HEK293 (cell line): ENCODE measurements at regions not wholly inside any gene's neighbourhood (a gene's known extent, or its start where the extent isn't known, plus 50 kb on each side); places are given as distances from the start of the nearest gene placed in this dataset.

Experiments
- CTCF ChIA-PET: fragments of 350-600 bp; formaldehyde crosslinking; extraction: SDS; loops from one replicate; lab custom pipeline; 2021; ENCODE audit warnings: antibody characterized with exemption; lab: Yijun Ruan, JAX
- POLR2A ChIA-PET: fragments of 300-600 bp; formaldehyde crosslinking; extraction: SDS; loops from one replicate; lab custom pipeline; 2020; ENCODE audit warnings: antibody characterized with exemption, inconsistent platforms; lab: Yijun Ruan, JAX
- H3K27ac ChIP-seq: fragments of 200-500 bp; sonication (Bioruptor generic); 2 replicates; pipeline ENCODE4 v1.5.1; 2014; ENCODE audit warnings: low read depth, low read length, control low read depth, inconsistent platforms; ENCODE audit errors: extremely low read depth
- H3K36me3 ChIP-seq, 2 experiments: fragments of 200-500 bp in 1 of 2; sonication (Bioruptor generic) in 1 of 2; 1 replicate in 1 of 2; 2 replicates in 1 of 2; pipeline ENCODE4 v1.5.1; 2014 to 2017; ENCODE audit warnings: inconsistent platforms in 2 of 2, low read length in 2 of 2; ENCODE audit not compliant: control insufficient read depth in 2 of 2, insufficient read depth in 1 of 2
- H3K4me1 ChIP-seq: fragments of 200-500 bp; sonication (Bioruptor generic); 2 replicates; pipeline ENCODE4 v1.5.1; 2014; ENCODE audit warnings: mild to moderate bottlenecking, low read length, inconsistent platforms; ENCODE audit not compliant: control insufficient read depth, insufficient read depth
- H3K4me3 ChIP-seq: 2 replicates; pipeline ENCODE4 v1.5.1; 2011; ENCODE audit warnings: low read depth, mild to moderate bottlenecking, control low read depth, low read length, moderate library complexity
- H3K9me3 ChIP-seq: fragments of 200-500 bp; sonication (Bioruptor generic); 2 replicates; pipeline ENCODE4 v1.5.1; 2014; ENCODE audit warnings: low read depth, low read length, inconsistent platforms; ENCODE audit not compliant: control insufficient read depth, insufficient read depth
- GFI1B ChIP-seq: fragments of 450-650 bp; formaldehyde crosslinking; IDR thresholded peaks from 2 replicates; pipeline ENCODE4 v1.5.1; 2016; ENCODE audit warnings: missing biosample characterization, missing genetic modification characterization
- GLIS1 ChIP-seq: fragments of 450-650 bp; formaldehyde crosslinking; IDR thresholded peaks from 2 replicates; pipeline ENCODE4 v1.5.1; 2016; ENCODE audit warnings: missing biosample characterization, missing genetic modification characterization
- INSM2 ChIP-seq: fragments of 450-650 bp; formaldehyde crosslinking; IDR thresholded peaks from 2 replicates; pipeline ENCODE4 v1.5.1; 2016; ENCODE audit warnings: missing biosample characterization, missing genetic modification characterization
- OSR2 ChIP-seq: fragments of 450-650 bp; formaldehyde crosslinking; IDR thresholded peaks from 2 replicates; pipeline ENCODE4 v1.5.1; 2016; ENCODE audit warnings: missing biosample characterization, missing genetic modification characterization
- OVOL3 ChIP-seq: fragments of 450-650 bp; formaldehyde crosslinking; IDR thresholded peaks from 2 replicates; pipeline ENCODE4 v1.5.1; 2016; ENCODE audit warnings: missing biosample characterization, missing genetic modification characterization
- SCRT1 ChIP-seq: fragments of 450-650 bp; formaldehyde crosslinking; IDR thresholded peaks from 2 replicates; pipeline ENCODE4 v1.5.1; 2016; ENCODE audit warnings: missing biosample characterization, missing genetic modification characterization, borderline replicate concordance
- TSHZ1 ChIP-seq: fragments of 450-650 bp; formaldehyde crosslinking; IDR thresholded peaks from 2 replicates; pipeline ENCODE4 v1.5.1; 2016; ENCODE audit warnings: missing biosample characterization, missing genetic modification characterization, borderline replicate concordance
- ZBTB1 ChIP-seq: fragments of 450-650 bp; formaldehyde crosslinking; IDR thresholded peaks from 2 replicates; pipeline ENCODE4 v1.5.1; 2016; ENCODE audit warnings: missing biosample characterization, missing genetic modification characterization
- ZBTB49 ChIP-seq: fragments of 450-650 bp; formaldehyde crosslinking; IDR thresholded peaks from 2 replicates; pipeline ENCODE4 v1.5.1; 2016; ENCODE audit warnings: missing biosample characterization, missing genetic modification characterization, low read depth
- ZFP69B ChIP-seq: fragments of 450-650 bp; formaldehyde crosslinking; IDR thresholded peaks from 2 replicates; pipeline ENCODE4 v1.5.1; 2016; ENCODE audit warnings: missing biosample characterization, missing genetic modification characterization
- ZNF2 ChIP-seq: fragments of 450-650 bp; formaldehyde crosslinking; IDR thresholded peaks from 2 replicates; pipeline ENCODE4 v1.5.1; 2016; ENCODE audit warnings: missing biosample characterization, missing genetic modification characterization
- ZNF202 ChIP-seq: fragments of 450-650 bp; formaldehyde crosslinking; IDR thresholded peaks from 2 replicates; pipeline ENCODE4 v1.5.1; 2016; ENCODE audit warnings: missing biosample characterization, missing genetic modification characterization, borderline replicate concordance
- ZNF221 ChIP-seq: fragments of 450-650 bp; formaldehyde crosslinking; IDR thresholded peaks from 2 replicates; pipeline ENCODE4 v1.5.1; 2017; ENCODE audit warnings: missing biosample characterization, missing genetic modification characterization, borderline replicate concordance
- ZNF366 ChIP-seq: fragments of 450-650 bp; formaldehyde crosslinking; conservative IDR thresholded peaks from 2 replicates; pipeline ENCODE4 v1.5.1; 2016; ENCODE audit warnings: missing biosample characterization, missing genetic modification characterization
- ZNF394 ChIP-seq: fragments of 450-650 bp; formaldehyde crosslinking; IDR thresholded peaks from 2 replicates; pipeline ENCODE4 v1.5.1; 2016; ENCODE audit warnings: missing biosample characterization, missing genetic modification characterization, mild to moderate bottlenecking, moderate library complexity, borderline replicate concordance
- ZNF488 ChIP-seq: fragments of 450-650 bp; formaldehyde crosslinking; IDR thresholded peaks from 2 replicates; pipeline ENCODE4 v1.5.1; 2016; ENCODE audit warnings: missing biosample characterization, missing genetic modification characterization
- ZNF514 ChIP-seq: fragments of 450-650 bp; formaldehyde crosslinking; IDR thresholded peaks from 2 replicates; pipeline ENCODE4 v1.5.1; 2016; ENCODE audit warnings: missing biosample characterization, missing genetic modification characterization
- ZNF530 ChIP-seq: fragments of 450-650 bp; formaldehyde crosslinking; IDR thresholded peaks from 2 replicates; pipeline ENCODE4 v1.5.1; 2016; ENCODE audit warnings: low read depth, missing biosample characterization, missing genetic modification characterization
- ZNF544 ChIP-seq: fragments of 450-650 bp; formaldehyde crosslinking; IDR thresholded peaks from 2 replicates; pipeline ENCODE4 v1.5.0; 2017; ENCODE audit warnings: missing biosample characterization, missing genetic modification characterization
- ZNF549 ChIP-seq: fragments of 450-650 bp; IDR thresholded peaks from 2 replicates; pipeline ENCODE4 v1.5.1; 2018; ENCODE audit warnings: missing biosample characterization, missing genetic modification characterization, mild to moderate bottlenecking, inconsistent platforms, moderate library complexity
- ZNF555 ChIP-seq: fragments of 450-650 bp; formaldehyde crosslinking; conservative IDR thresholded peaks from 2 replicates; pipeline ENCODE4 v1.5.1; 2017; ENCODE audit warnings: missing biosample characterization, mild to moderate bottlenecking, missing genetic modification characterization, inconsistent platforms
- ZNF610 ChIP-seq: fragments of 450-650 bp; formaldehyde crosslinking; IDR thresholded peaks from 2 replicates; pipeline ENCODE4 v1.5.1; 2016; ENCODE audit warnings: missing biosample characterization, missing genetic modification characterization, borderline replicate concordance
- ZNF623 ChIP-seq: fragments of 450-650 bp; formaldehyde crosslinking; IDR thresholded peaks from 2 replicates; pipeline ENCODE4 v1.5.1; 2016; ENCODE audit warnings: missing biosample characterization, missing genetic modification characterization
- ZNF768 ChIP-seq: fragments of 450-650 bp; formaldehyde crosslinking; IDR thresholded peaks from 2 replicates; pipeline ENCODE4 v1.5.1; 2018; ENCODE audit warnings: missing biosample characterization, mild to moderate bottlenecking, missing genetic modification characterization
- ZNF776 ChIP-seq: fragments of 450-650 bp; formaldehyde crosslinking; IDR thresholded peaks from 2 replicates; pipeline ENCODE4 v1.5.0; 2017; ENCODE audit warnings: missing biosample characterization, missing genetic modification characterization, borderline replicate concordance
- ZNF785 ChIP-seq: fragments of 450-650 bp; formaldehyde crosslinking; IDR thresholded peaks from 2 replicates; pipeline ENCODE4 v1.5.1; 2016; ENCODE audit warnings: missing biosample characterization, missing genetic modification characterization

GRCh38 chr11:115884800-115885534 lies 380.8 kb upstream of the CADM1 start:
- H3K9me3 ChIP-seq = no peaks in the 10 kb centered on the region
- no peak overlapping the region for H3K27ac ChIP-seq
- POLR2A ChIA-PET = no interaction called here
- H3K4me3 ChIP-seq = no peak overlapping the region
- no peak for TF ChIP-seq ZNF202 (tag by site-specific recombination)
- no peak for TF ChIP-seq ZNF514 (tag by site-specific recombination)
- TF ChIP-seq OVOL3 (tag by site-specific recombination) = no peak
- no peak for TF ChIP-seq ZNF394
- no peak for TF ChIP-seq ZNF530 (tag by site-specific recombination)
- TF ChIP-seq ZNF221 (tag by site-specific recombination) = no peak
- TF ChIP-seq ZNF555 (tag by site-specific recombination) = no peak
- TF ChIP-seq TSHZ1 (tag by site-specific recombination) = no peak
- no peak for TF ChIP-seq SCRT1 (tag by site-specific recombination)
- no peak for TF ChIP-seq OSR2
- TF ChIP-seq INSM2 (tag by site-specific recombination) = no peak
- no peak for TF ChIP-seq ZFP69B (tag by site-specific recombination)
- TF ChIP-seq ZNF544 (tag by site-specific recombination) = no peak
- TF ChIP-seq ZBTB1 (tag by site-specific recombination) = no peak
- TF ChIP-seq GLIS1 (tag by site-specific recombination) = no peak
- TF ChIP-seq ZNF488 (tag by site-specific recombination) = no peak
- TF ChIP-seq ZNF366 = no peak
- TF ChIP-seq ZNF549 (tag by site-specific recombination) = no peak
- TF ChIP-seq ZNF776 (tag by site-specific recombination) = no peak
- TF ChIP-seq GFI1B (tag by site-specific recombination) = no peak
- TF ChIP-seq, all 188 proteins: peak for 0
- Histone ChIP-seq H3K36me3 (no peaks in the 10 kb centered on the region), H3K4me1 (no peaks in the 10 kb centered on the region)
- CTCF ChIA-PET = interaction anchor here (0.7 kb wide), 1 partner anchor 12 kb away, joined by 4 read pairs; no protein-coding TSS in a partner anchor

- TF ChIP-seq ZNF610 (tag by site-specific recombination) (no peak), ZNF785 (tag by site-specific recombination) (no peak), ZNF623 (tag by site-specific recombination) (no peak), ZBTB49 (no peak), ZNF2 (tag by site-specific recombination) (no peak), ZNF768 (tag by site-specific recombination) (no peak), ZNF530 (tag by site-specific recombination) (no peak), INSM2 (tag by site-specific recombination) (no peak)
- Histone ChIP-seq H3K4me3 (no peak overlapping the region), H3K36me3 (no peaks in the 10 kb centered on the region), H3K27ac (no peak overlapping the region), H3K4me1 (no peaks in the 10 kb centered on the region), H3K9me3 (no peaks in the 10 kb centered on the region)
- CTCF ChIA-PET = interaction anchor here (0.6 kb wide), 1 partner anchor 158 kb away, joined by 3 read pairs; no protein-coding TSS in a partner anchor
- POLR2A ChIA-PET = no interaction called here
These were observed 370.6 kb upstream of the CADM1 start for GRCh38 chr11:115874843-115875242.
